ENCODE measurements at regions not wholly inside any gene's neighbourhood (a gene's known extent, or its start where the extent isn't known, plus 50 kb on each side); places are given as distances from the start of the nearest gene placed in this dataset.

DNA sequence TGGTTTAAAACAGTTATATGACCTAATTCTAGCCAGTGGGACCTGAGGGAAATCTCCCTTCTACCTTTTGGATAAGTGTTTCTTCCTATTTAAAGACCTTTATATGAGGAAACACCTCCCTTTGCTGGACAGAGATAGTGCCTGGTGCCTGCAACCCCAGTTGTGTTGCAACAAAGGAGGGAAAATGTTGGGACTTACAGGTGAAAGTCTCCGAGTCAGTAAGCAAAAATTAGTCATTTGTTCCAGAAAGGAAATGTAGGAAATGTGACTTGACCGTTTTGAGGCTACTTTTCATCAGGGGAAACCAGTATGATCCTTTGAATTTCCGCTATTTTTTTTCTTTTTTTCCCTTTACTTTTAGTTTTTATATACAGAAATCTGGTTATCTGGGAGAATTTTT is 165.5 kb downstream of the DKK1 start:
- TF ChIP-seq, protein P1, sequence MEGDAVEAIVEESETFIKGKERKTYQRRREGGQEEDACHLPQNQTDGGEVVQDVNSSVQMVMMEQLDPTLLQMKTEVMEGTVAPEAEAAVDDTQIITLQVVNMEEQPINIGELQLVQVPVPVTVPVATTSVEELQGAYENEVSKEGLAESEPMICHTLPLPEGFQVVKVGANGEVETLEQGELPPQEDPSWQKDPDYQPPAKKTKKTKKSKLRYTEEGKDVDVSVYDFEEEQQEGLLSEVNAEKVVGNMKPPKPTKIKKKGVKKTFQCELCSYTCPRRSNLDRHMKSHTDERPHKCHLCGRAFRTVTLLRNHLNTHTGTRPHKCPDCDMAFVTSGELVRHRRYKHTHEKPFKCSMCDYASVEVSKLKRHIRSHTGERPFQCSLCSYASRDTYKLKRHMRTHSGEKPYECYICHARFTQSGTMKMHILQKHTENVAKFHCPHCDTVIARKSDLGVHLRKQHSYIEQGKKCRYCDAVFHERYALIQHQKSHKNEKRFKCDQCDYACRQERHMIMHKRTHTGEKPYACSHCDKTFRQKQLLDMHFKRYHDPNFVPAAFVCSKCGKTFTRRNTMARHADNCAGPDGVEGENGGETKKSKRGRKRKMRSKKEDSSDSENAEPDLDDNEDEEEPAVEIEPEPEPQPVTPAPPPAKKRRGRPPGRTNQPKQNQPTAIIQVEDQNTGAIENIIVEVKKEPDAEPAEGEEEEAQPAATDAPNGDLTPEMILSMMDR (IDR thresholded peaks at IDR 0.05) = no peak
- no peak for TF ChIP-seq POLR2A (IDR thresholded peaks at IDR 0.05)
